HEK293T (cell line): ENCODE measurements at regions not wholly inside any gene's neighbourhood (a gene's known extent, or its start where the extent isn't known, plus 50 kb on each side); places are given as distances from the start of the nearest gene placed in this dataset.

Experiments used
- CTCF ChIA-PET: fragments of 350-600 bp; formaldehyde crosslinking; extraction: SDS; loops from one replicate; lab custom pipeline; 2021; ENCODE audit warnings: antibody characterized with exemption, inconsistent platforms; lab: Yijun Ruan, JAX
- POLR2A ChIA-PET: fragments of 350-600 bp; formaldehyde crosslinking; extraction: SDS; loops from one replicate; lab custom pipeline; 2020; ENCODE audit warnings: antibody characterized with exemption, inconsistent platforms; lab: Yijun Ruan, JAX
- DNase-seq: peaks from one replicate; pipeline ENCODE4 v3.0.0; 2012; ENCODE audit warnings: mixed read lengths; ENCODE audit errors: extremely low spot score
- ARNT ChIP-seq: fragments of 450-650 bp; IDR thresholded peaks from 2 replicates; pipeline ENCODE4 v1.6.1; 2017; ENCODE audit warnings: mild to moderate bottlenecking
- BHLHE40 ChIP-seq: fragments of 450-650 bp; IDR thresholded peaks from 2 replicates; pipeline ENCODE4 v1.6.1; 2016; ENCODE audit warnings: mild to moderate bottlenecking, moderate library complexity, borderline replicate concordance
- CTBP1 ChIP-seq: fragments of 450-650 bp; IDR thresholded peaks from 2 replicates; pipeline ENCODE4 v1.6.1; 2016; ENCODE audit warnings: borderline replicate concordance
- ELF4 ChIP-seq: fragments of 450-650 bp; IDR thresholded peaks from 2 replicates; pipeline ENCODE4 v1.6.1; 2017; ENCODE audit warnings: antibody characterized with exemption
- FOXA1 ChIP-seq: fragments of 450-650 bp; IDR thresholded peaks from 2 replicates; pipeline ENCODE4 v1.6.1; 2016; ENCODE audit warnings: mild to moderate bottlenecking
- FOXK2 ChIP-seq: fragments of 450-650 bp; IDR thresholded peaks from 2 replicates; pipeline ENCODE4 v1.6.1; 2016; ENCODE audit warnings: mild to moderate bottlenecking
- FOXM1 ChIP-seq: fragments of 450-650 bp; IDR thresholded peaks from 2 replicates; pipeline ENCODE4 v1.6.1; 2017; ENCODE audit warnings: mild to moderate bottlenecking, borderline replicate concordance
- HDGF ChIP-seq: fragments of 450-650 bp; IDR thresholded peaks from 2 replicates; pipeline ENCODE4 v1.6.1; 2017; ENCODE audit warnings: antibody characterized with exemption, borderline replicate concordance
- L3MBTL2 ChIP-seq: fragments of 450-650 bp; conservative IDR thresholded peaks from 2 replicates; pipeline ENCODE4 v1.6.1; 2016; ENCODE audit warnings: mild to moderate bottlenecking
- LEF1 ChIP-seq: fragments of 450-650 bp; IDR thresholded peaks from 2 replicates; pipeline ENCODE4 v1.6.1; 2017; ENCODE audit warnings: mild to moderate bottlenecking, borderline replicate concordance
- NFRKB ChIP-seq: fragments of 450-650 bp; IDR thresholded peaks from 2 replicates; pipeline ENCODE4 v1.6.1; 2016; ENCODE audit warnings: mild to moderate bottlenecking, moderate library complexity
- SP1 ChIP-seq: fragments of 450-650 bp; IDR thresholded peaks from 2 replicates; pipeline ENCODE4 v1.6.1; 2017
- SUZ12 ChIP-seq: fragments of 450-650 bp; IDR thresholded peaks from 2 replicates; pipeline ENCODE4 v1.6.1; 2016; ENCODE audit warnings: mild to moderate bottlenecking
- TARDBP ChIP-seq: fragments of 450-650 bp; IDR thresholded peaks from 2 replicates; pipeline ENCODE4 v1.6.1; 2016
- ZNF384 ChIP-seq: fragments of 450-650 bp; IDR thresholded peaks from 2 replicates; pipeline ENCODE4 v1.6.1; 2016

- DNase-seq = no peak
- ChIA-PET CTCF (interaction anchor here (1.1 kb wide), 1 partner anchor 94 kb away, joined by 4 read pairs; no protein-coding TSS in a partner anchor), POLR2A (no interaction called here)
- TF ChIP-seq TARDBP (no peak), SUZ12 (no peak)
These were observed 555.1 kb downstream of the EBF1 start for GRCh38 chr5:158544388-158545339.

GRCh38 chr5:158543539-158544387 is 556.0 kb downstream of the EBF1 start:
- DNase-seq = no peak
- TF ChIP-seq ELF4 (no peak), SP1 (no peak), HDGF (no peak), ARNT (no peak), TARDBP (no peak), FOXA1 (no peak), LEF1 (no peak), NFRKB (no peak)
- POLR2A ChIA-PET = no interaction called here
- CTCF ChIA-PET = no interaction called here

- POLR2A ChIA-PET = no interaction called here
- DNase-seq = no peak
- CTCF ChIA-PET = no interaction called here
- no peak for TF ChIP-seq FOXK2
- TF ChIP-seq SUZ12 = no peak
- TF ChIP-seq NFRKB = no peak
- TF ChIP-seq FOXM1 = no peak
- no peak for TF ChIP-seq ZNF384
- TF ChIP-seq CTBP1 = no peak
- no peak for TF ChIP-seq ARNT
- TF ChIP-seq LEF1 = no peak
- TF ChIP-seq L3MBTL2 = no peak
- no peak for TF ChIP-seq FOXA1
- no peak for TF ChIP-seq SP1
- no peak for TF ChIP-seq HDGF
These were observed 558.0 kb downstream of the EBF1 start for GRCh38 chr5:158541536-158542297.

DNA sequence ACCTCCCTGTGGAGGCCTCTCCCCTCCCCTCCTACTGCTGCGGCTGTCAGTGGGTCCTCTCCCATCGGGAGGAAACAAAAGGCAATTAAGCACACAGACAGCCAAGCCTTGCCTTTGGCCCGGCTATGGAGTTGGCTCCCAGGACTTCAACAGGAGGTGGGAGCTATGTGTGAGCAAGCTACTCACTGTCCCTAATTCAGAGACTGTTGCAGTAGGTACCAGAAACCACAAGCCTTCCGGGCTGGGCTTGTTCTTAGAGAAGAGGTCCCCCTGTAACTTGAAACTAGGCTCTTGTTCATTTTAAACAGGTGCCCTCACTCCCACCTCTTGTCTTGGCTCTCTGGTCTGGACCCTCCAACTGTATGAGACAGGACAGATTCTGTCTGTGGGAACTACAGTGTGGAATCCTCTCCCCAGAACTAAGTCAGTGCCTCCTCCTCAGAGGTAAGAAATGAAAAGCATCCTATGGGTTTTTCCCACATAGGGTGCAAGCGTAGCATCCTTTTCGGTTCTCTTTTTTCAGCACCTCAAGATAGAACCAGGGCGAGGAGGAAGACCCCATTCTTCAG is 561.1 kb downstream of the EBF1 start:
- POLR2A ChIA-PET = no interaction called here
- TF ChIP-seq HDGF = no peak
- no peak for TF ChIP-seq L3MBTL2
- no peak for TF ChIP-seq ZNF384
- TF ChIP-seq SP1 = no peak
- no peak for TF ChIP-seq LEF1
- no peak for TF ChIP-seq BHLHE40
- TF ChIP-seq CTBP1 = no peak
- TF ChIP-seq ELF4 = no peak
- TF ChIP-seq SUZ12 = no peak
- no peak for TF ChIP-seq FOXA1
- TF ChIP-seq FOXM1 = no peak
- CTCF ChIA-PET = no interaction called here
- no peak for DNase-seq

DNA sequence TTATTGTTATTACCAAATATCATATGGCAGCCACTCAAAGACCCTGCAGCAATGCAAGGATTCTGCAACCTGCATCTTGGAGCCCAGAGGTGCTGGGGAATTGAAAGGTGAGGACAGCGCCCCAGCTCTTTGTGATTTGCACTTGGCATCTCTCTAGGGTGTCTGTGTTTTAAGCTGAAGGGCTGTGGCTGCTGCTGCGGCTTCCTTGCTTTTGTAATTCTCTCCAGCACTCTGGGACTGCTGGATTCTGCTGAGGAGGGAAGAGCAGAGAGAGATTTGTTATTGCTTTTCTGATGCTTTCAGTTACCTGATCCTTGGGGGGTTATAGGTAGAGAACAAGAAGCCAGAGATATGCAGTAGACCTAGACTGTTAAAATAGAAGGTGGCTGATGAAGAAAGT is 562.4 kb downstream of the EBF1 start:
- no peak for TF ChIP-seq HDGF
- no peak for TF ChIP-seq ZNF384
- TF ChIP-seq CTBP1 = no peak
- no peak for TF ChIP-seq ARNT
- ChIA-PET POLR2A (no interaction called here), CTCF (no interaction called here)
- DNase-seq = no peak

GRCh38 chr5:158534203-158534602 is 565.5 kb downstream of the EBF1 start:
- POLR2A ChIA-PET = no interaction called here

GRCh38 chr5:158532739-158533138 is 567.0 kb downstream of the EBF1 start:
- no peak for DNase-seq
- TF ChIP-seq ELF4 = no peak
- TF ChIP-seq FOXA1 = no peak
- TF ChIP-seq NFRKB = no peak
- TF ChIP-seq ARNT = no peak
- no peak for TF ChIP-seq HDGF
- no peak for TF ChIP-seq SP1
- no peak for TF ChIP-seq LEF1
- TF ChIP-seq ZNF384 = no peak
- TF ChIP-seq SUZ12 = no peak
- ChIA-PET POLR2A (no interaction called here), CTCF (no interaction called here)

More at GRCh38 chr5:158534203-158534602, 565.5 kb downstream of the EBF1 start:
- no peak for DNase-seq
- TF ChIP-seq L3MBTL2 = no peak
- no peak for TF ChIP-seq CTBP1
- no peak for TF ChIP-seq NFRKB
- CTCF ChIA-PET = no interaction called here
